Stomach (tissue), 8 donors: ENCODE measurements at regions not wholly inside any gene's neighbourhood (a gene's known extent, or its start where the extent isn't known, plus 50 kb on each side); places are given as distances from the start of the nearest gene placed in this dataset.

Source experiments
- DNase-seq, 2 donors: peaks; one replicate each; pipeline versions ENCODE4 v3.0.0 to v3.0.0-alpha.2; 2013 to 2019
- H3K27ac ChIP-seq, 5 donors: fragments of 200-600 bp in 4 of 5; sonication (generic) in 4 of 5; one replicate each; pipeline ENCODE4 v1.5.1; 2013 to 2019; ENCODE audit warnings: mild to moderate bottlenecking in 1 of 5, moderate library complexity in 1 of 5
- H3K27me3 ChIP-seq, 3 donors: fragments of 200-600 bp; sonication (generic); one replicate each; pipeline ENCODE4 v1.5.1; 2017 to 2019; ENCODE audit warnings: mixed run types in 1 of 3
- H3K36me3 ChIP-seq, 4 donors: fragments of 200-600 bp; sonication (generic); 1 replicate in 3 of 4; 2 replicates in 1 of 4; pipeline ENCODE4 v1.5.1; 2016 to 2019
- H3K4me1 ChIP-seq, 4 donors: fragments of 200-600 bp; sonication (generic); one replicate each; pipeline ENCODE4 v1.5.1; 2016 to 2019
- H3K4me3 ChIP-seq, 4 donors: fragments of 200-600 bp; sonication (generic) in 3 of 4; one replicate each; pipeline ENCODE4 v1.5.1; 2016 to 2019; ENCODE audit warnings: mild to moderate bottlenecking in 1 of 4
- H3K9me3 ChIP-seq, 4 donors: fragments of 200-600 bp; sonication (generic); one replicate each; pipeline ENCODE4 v1.5.1; 2016 to 2019
- CTCF ChIP-seq, 7 experiments: fragments of 450-650 bp in 4 of 7; fragments of 200-600 bp in 3 of 7; sonication (generic) in 3 of 7; IDR thresholded peaks; one replicate each; pipeline ENCODE4 v1.5.1; 2016 to 2019; ENCODE audit warnings: antibody characterized with exemption in 7 of 7, control low read depth in 2 of 7, mild to moderate bottlenecking in 1 of 7
- EP300 ChIP-seq: sonication (generic); formaldehyde crosslinking; IDR thresholded peaks from one replicate; pipeline ENCODE4 v1.6.1; 2017; ENCODE audit warnings: antibody characterized with exemption
- POLR2A ChIP-seq, 4 donors: fragments of 450-650 bp; IDR thresholded peaks; one replicate each; pipeline ENCODE4 v1.6.1; 2016; ENCODE audit warnings: antibody characterized with exemption in 4 of 4, control low read depth in 2 of 4, mild to moderate bottlenecking in 1 of 4, moderate library complexity in 1 of 4
- POLR2AphosphoS5 ChIP-seq, 3 donors: sonication (generic); formaldehyde crosslinking; IDR thresholded peaks; one replicate each; pipeline ENCODE4 v1.6.1; 2016; ENCODE audit warnings: antibody characterized with exemption in 3 of 3
- WGBS, 5 donors: extraction: QIAGEN DNeasy Blood & Tissue Kit in 3 of 5; methylation state at CpG; one replicate each; pipeline versions ENCODE4 v1.1.5 to v1.1.7; 2013 to 2018; 5-methylcytosine and 5-hydroxymethylcytosine counted together
- intact Hi-C: fragments of 100-400 bp; cut with DNase I; formaldehyde crosslinking; loops from one replicate; pipeline ENCODE4 v1.15.1; 2023; ENCODE audit warnings: low total_unique reads
- donor health status: healthy with polysubstance abuse.
- donor health status: Bipolar disorder and iron deficiency.
- donor health status: healthy.

GRCh38 chr3:176571926-176572325 is 625.4 kb downstream of the TBL1XR1 start:
- H3K36me3 ChIP-seq, result no peaks in the 10 kb centered on the region
- no peak overlapping the region for H3K4me3 ChIP-seq
- H3K4me1 ChIP-seq, result no peaks in the 10 kb centered on the region
- DNase-seq, result no peak
- no peak overlapping the region for H3K27ac ChIP-seq
- 76 to 86% (median 84%) methylated on average over 6 of the region's 6 CpGs for WGBS, 5 donors
- no peaks in the 10 kb centered on the region for H3K9me3 ChIP-seq
- intact Hi-C loops, result no loop called here
- H3K27me3 ChIP-seq, result no peaks in the 10 kb centered on the region
- no peak for TF ChIP-seq CTCF (IDR thresholded peaks at IDR 0.05)
- no peak for TF ChIP-seq EP300
- no peak for TF ChIP-seq POLR2AphosphoS5 (IDR thresholded peaks at IDR 0.05)
- no peak for TF ChIP-seq POLR2A (IDR thresholded peaks at IDR 0.05)

- intact Hi-C loops, result no loop called here
- no peak for DNase-seq
- Histone ChIP-seq H3K9me3 (no peaks in the 10 kb centered on the region), H3K36me3 (no peaks in the 10 kb centered on the region), H3K27me3 (no peaks in the 10 kb centered on the region), H3K4me3 (no peak overlapping the region), H3K27ac (no peak overlapping the region), H3K4me1 (no peaks in the 10 kb centered on the region)
- 80 to 85% (median 83%) methylated on average over 5 of the region's 5 CpGs for WGBS, 5 donors
- TF ChIP-seq CTCF (IDR thresholded peaks at IDR 0.05) (no peak), POLR2AphosphoS5 (IDR thresholded peaks at IDR 0.05) (no peak), EP300 (no peak), POLR2A (IDR thresholded peaks at IDR 0.05) (no peak)
Observed at GRCh38 chr3:176570992-176571391, 626.3 kb downstream of the TBL1XR1 start.

GRCh38 chr3:176568189-176568588 is 629.1 kb downstream of the TBL1XR1 start:
- H3K27me3 ChIP-seq, result no peaks in the 10 kb centered on the region
- no peak overlapping the region for H3K27ac ChIP-seq
- no peak for DNase-seq
- WGBS, 5 donors, result 69 to 78% (median 77%) methylated on average over 3 of the region's 3 CpGs
- TF ChIP-seq POLR2AphosphoS5 (IDR thresholded peaks at IDR 0.05) (no peak), EP300 (no peak), CTCF (IDR thresholded peaks at IDR 0.05) (no peak), POLR2A (IDR thresholded peaks at IDR 0.05) (no peak)
- no peaks in the 10 kb centered on the region for H3K4me1 ChIP-seq
- intact Hi-C loops, result no loop called here
- H3K9me3 ChIP-seq, result peaks cover 0 to 7% (median 0%) of the 10 kb centered on the region in 4 donors
- no peaks in the 10 kb centered on the region for H3K36me3 ChIP-seq
- no peak overlapping the region for H3K4me3 ChIP-seq

- Histone ChIP-seq H3K27ac (no peak overlapping the region), H3K9me3 (peaks cover 0 to 9% (median 0%) of the 10 kb centered on the region in 4 donors), H3K4me1 (no peaks in the 10 kb centered on the region), H3K27me3 (no peaks in the 10 kb centered on the region), H3K36me3 (no peaks in the 10 kb centered on the region), H3K4me3 (no peak overlapping the region)
- DNase-seq, result no peak
- 56 to 79% (median 76%) methylated on average over 2 of the region's 2 CpGs for WGBS, 5 donors
- intact Hi-C loops, result no loop called here
- TF ChIP-seq CTCF (IDR thresholded peaks at IDR 0.05), result no peak
- TF ChIP-seq POLR2AphosphoS5 (IDR thresholded peaks at IDR 0.05), result no peak
- TF ChIP-seq POLR2A (IDR thresholded peaks at IDR 0.05), result no peak
- no peak for TF ChIP-seq EP300
Observed at GRCh38 chr3:176566757-176567156, 630.5 kb downstream of the TBL1XR1 start.
